IPS DF 6.9 (cell line): ENCODE measurements at regions not wholly inside any gene's neighbourhood (a gene's known extent, or its start where the extent isn't known, plus 50 kb on each side); places are given as distances from the start of the nearest gene placed in this dataset.
"Not testable (repeated sequence)": the region's sequence is repeated elsewhere in the genome, so short reads cannot be mapped to it uniquely, and the experiment has no call there.

Source experiments
- DNase-seq: peaks from one replicate; pipeline ENCODE4 v3.0.0-alpha.2; 2013; ENCODE audit warnings: low read depth, low spot score
- H3K27ac ChIP-seq: one replicate; pipeline ENCODE4 v1.5.1; 2013; ENCODE audit warnings: low read length, control low read depth
- H3K27me3 ChIP-seq: 2 replicates; pipeline ENCODE4 v1.6.1; 2013; ENCODE audit warnings: mild to moderate bottlenecking, low read length; ENCODE audit not compliant: control insufficient read depth, insufficient read depth
- H3K36me3 ChIP-seq: 2 replicates; pipeline ENCODE4 v1.6.1; 2013; ENCODE audit warnings: low read length; ENCODE audit not compliant: control insufficient read depth, insufficient read depth
- H3K4me1 ChIP-seq: 2 replicates; pipeline ENCODE4 v1.6.1; 2013; ENCODE audit warnings: low read length; ENCODE audit not compliant: control insufficient read depth, insufficient read depth
- H3K4me3 ChIP-seq: 2 replicates; pipeline ENCODE4 v1.5.1; 2013; ENCODE audit warnings: mild to moderate bottlenecking, low read length
- H3K9me3 ChIP-seq: 2 replicates; pipeline ENCODE4 v1.6.1; 2013; ENCODE audit warnings: low read length, inconsistent platforms; ENCODE audit not compliant: control insufficient read depth, insufficient read depth
- WGBS: extraction: QIAGEN DNeasy Blood & Tissue Kit; methylation state at CpG from one replicate; pipeline ENCODE4 v1.1.7; 2013; ENCODE audit warnings: mixed read lengths, missing lambda C conversion rate; ENCODE audit not compliant: insufficient read length, insufficient coverage; 5-methylcytosine and 5-hydroxymethylcytosine counted together

DNA sequence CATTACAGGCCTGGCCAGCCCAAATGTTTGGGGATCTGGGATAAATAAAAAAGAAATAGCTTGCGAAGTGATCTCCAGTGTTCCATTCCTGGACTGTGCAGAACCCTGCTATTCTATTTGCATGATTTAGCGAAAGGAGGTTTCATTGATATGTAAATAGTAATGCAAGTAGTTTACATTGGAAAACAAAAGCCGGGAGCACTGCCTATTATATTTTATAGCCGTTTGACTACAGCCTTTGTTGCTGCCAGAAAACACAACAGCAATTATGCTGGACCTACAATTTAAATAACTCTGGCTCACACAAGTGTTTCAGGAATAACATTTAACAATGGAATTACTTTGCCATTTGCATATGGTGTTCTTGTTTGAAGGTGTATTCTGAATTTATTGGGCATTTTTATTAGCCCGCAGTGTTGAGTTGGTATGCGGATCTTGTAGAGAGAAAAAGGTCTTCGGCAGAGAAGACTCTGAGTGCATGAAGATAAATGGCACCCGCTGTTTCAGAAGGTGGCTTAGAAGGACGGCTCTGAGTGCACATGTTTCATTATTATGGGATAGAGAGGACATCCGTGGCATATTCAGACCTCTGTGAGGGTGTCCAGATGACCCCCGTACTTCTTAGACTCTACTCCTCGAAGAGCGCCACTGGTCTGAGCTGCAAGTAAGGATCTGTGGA is 315.0 kb downstream of the BRD1 start:
- DNase-seq = no peak
- H3K27ac ChIP-seq = no peak overlapping the region
- no peaks in the 10 kb centered on the region; the same call in 1 of the 2 replicates for H3K4me1 ChIP-seq
- H3K9me3 ChIP-seq = peaks cover 12% of the 10 kb centered on the region
- no peaks in the 10 kb centered on the region for H3K36me3 ChIP-seq
- no CpG with 5 or more reads among the region's 13 CpGs for WGBS
- no peak overlapping the region for H3K4me3 ChIP-seq
- no peaks in the 10 kb centered on the region for H3K27me3 ChIP-seq

DNA sequence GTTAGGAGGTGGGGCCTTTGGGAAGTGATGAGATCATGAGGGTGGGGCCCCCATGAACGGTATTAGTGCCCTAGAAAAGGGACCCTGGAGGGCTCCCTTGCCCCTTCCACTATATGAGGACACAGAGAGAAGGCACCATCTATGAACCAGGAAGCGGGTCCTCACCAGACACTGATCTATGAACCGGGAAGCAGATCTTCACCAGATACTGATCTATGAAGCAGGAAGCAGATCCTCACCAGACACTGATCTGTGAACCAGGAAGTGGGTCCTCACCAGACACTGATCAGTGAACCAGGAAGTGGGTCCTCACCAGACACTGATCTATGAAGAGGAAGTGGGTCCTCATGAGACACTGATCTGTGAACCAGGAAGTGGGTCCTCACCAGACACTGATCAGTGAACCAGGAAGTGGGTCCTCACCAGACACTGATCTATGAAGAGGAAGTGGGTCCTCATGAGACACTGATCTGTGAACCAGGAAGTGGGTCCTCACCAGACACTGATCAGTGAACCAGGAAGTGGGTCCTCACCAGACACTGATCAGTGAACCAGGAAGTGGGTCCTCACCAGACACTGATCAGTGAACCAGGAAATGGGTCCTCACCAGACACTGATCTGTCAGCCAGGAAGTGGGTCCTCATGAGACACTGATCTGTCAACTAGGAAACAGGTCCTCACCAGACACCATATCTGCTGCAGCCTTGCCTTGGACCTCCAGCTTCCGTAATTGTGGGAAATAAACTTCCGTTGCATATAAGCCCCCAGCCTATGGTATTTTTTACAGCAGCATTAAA is 316.1 kb downstream of the BRD1 start:
- not testable (repeated sequence) for H3K36me3 ChIP-seq, H3K4me3 ChIP-seq, H3K27ac ChIP-seq, H3K27me3 ChIP-seq, H3K4me1 ChIP-seq, DNase-seq
- WGBS = no CpG with 5 or more reads among the region's 5 CpGs
- peaks cover 14% of the 10 kb centered on the region for H3K9me3 ChIP-seq

DNA sequence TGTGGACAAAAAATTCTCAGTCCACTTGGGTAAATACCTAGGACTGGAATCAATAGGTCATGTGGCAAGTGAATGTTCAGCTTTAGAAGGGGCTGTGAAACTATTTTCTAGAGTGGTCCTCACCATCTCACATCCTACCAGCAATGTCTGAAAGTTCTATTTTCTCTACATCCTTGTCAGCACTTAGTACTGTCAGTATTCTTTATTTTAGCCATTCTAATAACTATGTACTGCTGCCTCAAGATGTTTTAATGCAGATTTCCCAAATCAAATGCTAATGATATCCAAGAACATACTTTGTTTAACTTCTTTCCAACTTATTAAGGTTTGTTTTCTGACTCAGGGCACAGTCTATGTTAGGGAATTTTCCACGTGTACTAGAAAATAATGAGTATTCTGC is 317.0 kb downstream of the BRD1 start:
- no CpG with 5 or more reads among the region's 1 CpG for WGBS
- no peak for DNase-seq
- H3K4me3 ChIP-seq = no peak overlapping the region
- H3K4me1 ChIP-seq = no peaks in the 10 kb centered on the region
- no peaks in the 10 kb centered on the region for H3K27me3 ChIP-seq
- H3K9me3 ChIP-seq = peaks cover 14% of the 10 kb centered on the region
- H3K27ac ChIP-seq = no peak overlapping the region
- no peaks in the 10 kb centered on the region for H3K36me3 ChIP-seq

DNA sequence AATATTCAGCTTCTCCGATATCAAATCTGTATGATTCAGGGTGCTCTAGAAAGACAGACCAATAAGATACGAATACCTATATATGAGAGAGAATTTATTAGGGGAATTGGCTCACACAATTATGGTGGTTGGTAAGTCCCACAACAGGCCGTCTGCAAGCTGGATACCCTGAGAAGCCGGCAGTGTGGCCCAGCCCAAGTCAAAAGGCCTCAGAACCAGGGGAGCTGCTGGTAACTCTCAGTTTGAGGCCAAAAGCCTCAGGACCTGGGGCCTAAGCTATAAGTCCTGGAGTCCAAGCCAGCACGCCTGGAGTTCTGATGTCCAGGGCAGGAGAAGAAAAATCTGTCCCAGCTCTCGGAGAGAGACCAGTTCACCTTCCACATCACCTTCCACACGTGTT is 318.7 kb downstream of the BRD1 start:
- H3K36me3 ChIP-seq = no peaks in the 10 kb centered on the region

DNA sequence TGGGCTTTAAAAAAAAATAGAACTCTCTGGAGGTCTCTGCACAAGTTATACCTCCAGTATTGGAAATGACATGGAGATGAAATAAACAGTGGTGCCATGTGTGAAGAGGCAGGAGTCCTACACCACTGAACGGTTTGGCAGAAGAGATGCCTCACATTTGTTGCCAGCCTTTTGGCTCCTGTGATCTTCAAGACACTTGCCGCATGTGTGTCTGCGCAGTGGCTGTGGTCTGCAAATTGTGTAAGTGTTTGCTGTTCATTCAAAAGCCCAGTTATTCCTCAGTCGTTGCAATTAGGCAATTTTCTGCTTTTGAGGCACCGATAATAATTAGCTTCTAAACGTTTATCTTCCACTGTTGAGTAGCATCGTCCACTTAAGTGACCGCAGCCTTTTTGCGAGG is 319.1 kb downstream of the BRD1 start:
- no peak overlapping the region for H3K27ac ChIP-seq
- DNase-seq = no peak
- H3K4me3 ChIP-seq = no peak overlapping the region
- H3K36me3 ChIP-seq = no peaks in the 10 kb centered on the region
- H3K9me3 ChIP-seq = peaks cover 14% of the 10 kb centered on the region
- no peaks in the 10 kb centered on the region for H3K27me3 ChIP-seq
- no peaks in the 10 kb centered on the region for H3K4me1 ChIP-seq
- WGBS = no CpG with 5 or more reads among the region's 9 CpGs

More for the DNA sequence above, 318.7 kb downstream of the BRD1 start:
- DNase-seq = no peak
- no CpG with 5 or more reads among the region's 7 CpGs for WGBS
- peaks cover 11% of the 10 kb centered on the region for H3K9me3 ChIP-seq
- no peaks in the 10 kb centered on the region for H3K4me1 ChIP-seq
- H3K27ac ChIP-seq = no peak overlapping the region
- no peaks in the 10 kb centered on the region for H3K27me3 ChIP-seq
- H3K4me3 ChIP-seq = no peak overlapping the region

DNA sequence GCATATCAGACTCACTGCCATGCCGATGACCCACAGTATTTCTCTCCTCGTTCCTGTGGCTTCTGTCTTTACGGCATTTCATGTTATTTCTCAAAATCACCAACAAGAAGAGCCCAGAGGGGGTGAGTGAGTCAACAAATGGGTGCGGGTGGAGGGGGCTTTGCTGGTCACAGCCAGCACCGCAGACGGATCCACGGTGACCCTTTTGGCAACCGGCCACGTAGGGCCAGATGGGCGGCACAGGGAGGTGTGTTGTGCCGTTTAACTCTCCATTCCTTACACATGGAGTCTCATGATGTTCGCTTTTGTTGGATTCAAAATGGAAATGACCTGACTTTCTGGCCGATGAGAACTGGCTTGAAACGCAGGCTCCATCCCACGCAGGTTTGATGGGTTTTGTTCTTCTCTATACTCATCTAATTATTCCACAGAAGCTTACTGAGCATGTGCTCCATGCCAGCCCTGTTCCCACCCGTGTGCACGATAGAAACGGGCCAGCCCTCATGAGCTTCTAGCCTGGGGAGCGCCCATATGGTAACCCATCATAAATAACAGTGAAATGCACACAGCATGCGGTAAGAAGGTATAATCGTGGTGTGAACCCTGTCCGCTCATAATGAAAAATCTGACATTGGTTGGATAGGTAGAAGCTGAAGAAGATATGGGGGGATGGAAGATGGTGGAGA is 319.9 kb downstream of the BRD1 start:
- no peak overlapping the region for H3K4me3 ChIP-seq
- no peak for DNase-seq
- no CpG with 5 or more reads among the region's 22 CpGs for WGBS
- H3K36me3 ChIP-seq = no peaks in the 10 kb centered on the region
- no peaks in the 10 kb centered on the region for H3K4me1 ChIP-seq
- no peak overlapping the region for H3K27ac ChIP-seq
- peaks cover 17% of the 10 kb centered on the region for H3K9me3 ChIP-seq
- H3K27me3 ChIP-seq = no peaks in the 10 kb centered on the region

DNA sequence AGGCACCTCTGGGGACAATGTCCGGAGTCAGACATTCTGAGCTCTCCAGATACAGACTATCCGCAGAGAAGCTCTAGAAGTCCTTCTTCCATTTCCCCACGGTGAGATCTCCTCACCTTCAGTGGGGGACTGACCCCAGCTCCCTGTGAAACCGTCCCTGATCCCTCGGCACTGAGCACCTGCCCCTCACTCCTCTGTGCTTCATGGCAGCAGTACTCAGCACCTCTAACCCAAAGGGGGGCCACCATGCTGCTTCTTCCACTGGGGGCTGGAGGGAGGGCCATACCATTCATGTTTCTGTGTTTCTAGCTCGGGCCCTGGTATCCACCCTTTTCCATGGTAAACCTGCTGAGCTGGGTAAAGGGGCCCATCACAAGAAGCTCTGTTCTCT is 321.7 kb downstream of the BRD1 start:
- DNase-seq = no peak
- no CpG with 5 or more reads among the region's 6 CpGs for WGBS
- H3K4me3 ChIP-seq = no peak overlapping the region
- no peaks in the 10 kb centered on the region for H3K4me1 ChIP-seq
- no peaks in the 10 kb centered on the region for H3K36me3 ChIP-seq
- H3K27me3 ChIP-seq = no peaks in the 10 kb centered on the region
- H3K27ac ChIP-seq = no peak overlapping the region
- peaks cover 20% of the 10 kb centered on the region for H3K9me3 ChIP-seq

DNA sequence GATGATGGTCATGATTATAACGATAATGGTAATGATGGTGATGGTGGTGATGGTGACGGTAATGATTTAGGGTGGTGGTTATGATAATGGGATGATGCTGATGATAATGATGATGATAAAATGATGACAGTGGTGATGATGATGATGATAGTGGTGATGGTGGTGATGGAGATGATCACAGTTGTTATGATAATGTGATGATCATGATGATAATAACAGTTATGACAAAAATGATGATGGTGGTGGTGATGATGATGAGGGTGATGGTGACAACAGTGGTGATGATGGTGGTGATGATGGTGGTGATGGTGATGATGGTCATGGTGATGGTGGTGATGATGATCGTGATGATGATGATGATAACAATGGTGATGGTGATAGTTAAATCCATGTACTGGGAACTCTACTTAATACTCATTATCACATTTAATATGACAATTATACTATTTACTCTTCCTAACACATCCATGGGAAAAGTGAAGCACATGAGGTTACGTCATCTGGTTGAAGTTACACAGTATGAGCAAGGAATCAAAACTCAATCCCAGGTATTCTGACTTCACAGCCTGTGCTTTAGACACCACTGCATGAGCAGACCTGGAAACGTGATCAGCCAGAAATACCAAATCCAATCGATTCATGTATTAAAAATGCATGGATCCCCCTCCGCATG is 322.2 kb downstream of the BRD1 start:
- no peaks in the 10 kb centered on the region for H3K36me3 ChIP-seq
- no peak for DNase-seq
- H3K27me3 ChIP-seq = no peaks in the 10 kb centered on the region
- peaks cover 20% of the 10 kb centered on the region for H3K9me3 ChIP-seq
- no peak overlapping the region for H3K27ac ChIP-seq
- 100% methylated on average over 2 of the region's 7 CpGs for WGBS
- no peaks in the 10 kb centered on the region for H3K4me1 ChIP-seq
- H3K4me3 ChIP-seq = no peak overlapping the region

DNA sequence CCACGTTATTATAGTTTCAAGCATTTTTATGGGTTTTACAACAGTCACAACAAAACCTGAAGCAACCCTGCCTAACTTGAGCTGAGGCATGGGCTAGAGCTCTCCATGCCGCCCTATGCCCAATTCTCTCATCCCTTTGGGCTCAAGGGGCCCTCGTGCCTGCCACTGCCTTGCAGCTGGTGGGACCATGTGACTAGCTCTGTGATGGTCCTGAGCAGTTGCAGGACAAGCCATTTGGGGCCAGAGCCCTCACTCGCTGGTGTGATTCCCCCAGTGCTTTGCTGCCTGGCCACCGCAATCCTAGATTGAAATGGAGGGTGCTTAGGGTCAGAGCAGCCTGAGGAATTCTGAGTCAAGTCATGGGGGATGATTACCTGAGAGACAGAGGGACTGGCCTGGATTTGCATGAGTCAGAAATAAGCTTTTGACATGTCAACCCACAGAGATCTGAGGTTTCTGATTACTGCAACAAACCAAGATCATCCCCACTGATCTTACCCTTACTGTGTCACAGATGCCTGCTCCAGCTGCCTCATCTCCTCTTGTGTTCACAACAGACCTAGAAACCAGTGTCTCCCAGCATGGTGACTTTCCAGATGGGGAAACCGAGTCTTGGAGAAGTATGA is 323.7 kb downstream of the BRD1 start:
- DNase-seq = no peak
- Histone ChIP-seq H3K27me3 (no peaks in the 10 kb centered on the region), H3K4me3 (no peak overlapping the region), H3K36me3 (no peaks in the 10 kb centered on the region), H3K27ac (no peak overlapping the region), H3K4me1 (no peaks in the 10 kb centered on the region), H3K9me3 (peaks cover 19% of the 10 kb centered on the region)
- WGBS = no CpG with 5 or more reads among the region's 6 CpGs

DNA sequence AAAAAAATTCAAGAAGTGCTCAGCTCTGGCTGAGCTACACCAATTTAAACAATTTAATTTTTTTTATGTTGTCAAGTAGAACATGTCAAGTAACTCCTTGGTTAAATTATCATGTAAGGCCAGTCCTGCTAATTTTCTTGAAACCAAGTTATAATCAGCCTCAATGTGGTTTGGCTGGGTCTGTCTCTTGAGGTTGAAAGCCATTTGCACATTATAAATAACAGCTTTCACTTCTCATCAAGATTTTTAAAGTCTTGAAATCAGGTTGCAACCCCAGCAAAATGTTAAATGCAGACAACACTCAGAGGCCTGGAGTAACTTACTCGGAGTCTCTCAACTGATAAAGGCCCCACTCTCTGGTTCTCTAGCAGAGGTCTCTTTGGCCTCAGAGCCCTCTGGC is 324.4 kb downstream of the BRD1 start:
- no peaks in the 10 kb centered on the region for H3K36me3 ChIP-seq
- H3K4me3 ChIP-seq = no peak overlapping the region
- peaks cover 19% of the 10 kb centered on the region for H3K9me3 ChIP-seq
- H3K4me1 ChIP-seq = no peaks in the 10 kb centered on the region
- H3K27me3 ChIP-seq = no peaks in the 10 kb centered on the region
- no peak overlapping the region for H3K27ac ChIP-seq
- whole genome bisulfite sequencing = no CpG with 5 or more reads among the region's 1 CpG
- DNase-seq = no peak
